ENCODE measurements at regions not wholly inside any gene's neighbourhood (a gene's known extent, or its start where the extent isn't known, plus 50 kb on each side); places are given as distances from the start of the nearest gene placed in this dataset.

- no peak for TF ChIP-seq POLR2A (IDR thresholded peaks at IDR 0.05)
- TF ChIP-seq, protein P1, sequence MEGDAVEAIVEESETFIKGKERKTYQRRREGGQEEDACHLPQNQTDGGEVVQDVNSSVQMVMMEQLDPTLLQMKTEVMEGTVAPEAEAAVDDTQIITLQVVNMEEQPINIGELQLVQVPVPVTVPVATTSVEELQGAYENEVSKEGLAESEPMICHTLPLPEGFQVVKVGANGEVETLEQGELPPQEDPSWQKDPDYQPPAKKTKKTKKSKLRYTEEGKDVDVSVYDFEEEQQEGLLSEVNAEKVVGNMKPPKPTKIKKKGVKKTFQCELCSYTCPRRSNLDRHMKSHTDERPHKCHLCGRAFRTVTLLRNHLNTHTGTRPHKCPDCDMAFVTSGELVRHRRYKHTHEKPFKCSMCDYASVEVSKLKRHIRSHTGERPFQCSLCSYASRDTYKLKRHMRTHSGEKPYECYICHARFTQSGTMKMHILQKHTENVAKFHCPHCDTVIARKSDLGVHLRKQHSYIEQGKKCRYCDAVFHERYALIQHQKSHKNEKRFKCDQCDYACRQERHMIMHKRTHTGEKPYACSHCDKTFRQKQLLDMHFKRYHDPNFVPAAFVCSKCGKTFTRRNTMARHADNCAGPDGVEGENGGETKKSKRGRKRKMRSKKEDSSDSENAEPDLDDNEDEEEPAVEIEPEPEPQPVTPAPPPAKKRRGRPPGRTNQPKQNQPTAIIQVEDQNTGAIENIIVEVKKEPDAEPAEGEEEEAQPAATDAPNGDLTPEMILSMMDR (IDR thresholded peaks at IDR 0.05): no peak
These were observed 154.3 kb downstream of the ZNF365 start for GRCh38 chr10:62528441-62528840.

All from heart left ventricle (tissue), 13 donors.